ENCODE measurements at regions not wholly inside any gene's neighbourhood (a gene's known extent, or its start where the extent isn't known, plus 50 kb on each side); places are given as distances from the start of the nearest gene placed in this dataset.

GRCh38 chr18:71352618-71353017 is 1063.8 kb downstream of the SOCS6 start:
- no peak for DNase-seq

GRCh38 chr18:71336576-71337210 is 1047.8 kb downstream of the SOCS6 start:
- Histone ChIP-seq H3K27me3 (ENCODE audit: insufficient read depth, low read length, poor library complexity) (peaks cover 1% of the 10 kb centered on the region), H2AK5ac (ENCODE audit: low read length) (no peak overlapping the region), H4K8ac (ENCODE audit: low read depth, low read length) (no peak overlapping the region), H3K4me1 (ENCODE audit: control insufficient read depth, low read depth, low read length) (no peaks in the 10 kb centered on the region), H3K4ac (ENCODE audit: low read depth, low read length) (no peak overlapping the region), H3K4me3 (ENCODE audit: low read length) (no peak overlapping the region), H3K18ac (ENCODE audit: low read length) (no peak overlapping the region), H3K9ac (ENCODE audit: low read length) (no peak overlapping the region), H3K27ac (ENCODE audit: low read depth, low read length) (no peak overlapping the region), H3K56ac (ENCODE audit: low read length) (no peak overlapping the region), H4K5ac (ENCODE audit: low read length) (no peak overlapping the region), H2BK120ac (ENCODE audit: low read depth, low read length) (no peak overlapping the region), H3K23ac (ENCODE audit: low read length) (no peak overlapping the region), H3K4me2 (ENCODE audit: low read length) (no peak overlapping the region), H2BK5ac (ENCODE audit: low read length) (no peak overlapping the region), H3K79me2 (ENCODE audit: control insufficient read depth, insufficient read depth, low read length) (no peaks in the 10 kb centered on the region), H3K79me1 (ENCODE audit: low read length) (no peaks in the 10 kb centered on the region), H2BK15ac (replicated peaks; ENCODE audit: low read depth) (no peak overlapping the region), H3K36me3 (ENCODE audit: control insufficient read depth, insufficient read depth, low read length) (no peaks in the 10 kb centered on the region)
- DNase-seq, result no peak
- WGBS (ENCODE audit: extremely low coverage, insufficient coverage, low lambda C conversion rate), result no CpG with 5 or more reads among the region's 6 CpGs

More at GRCh38 chr18:71352618-71353017, 1063.8 kb downstream of the SOCS6 start:
- H3K18ac ChIP-seq (ENCODE audit: low read length), result no peak overlapping the region
- no peak overlapping the region for H2BK120ac ChIP-seq (ENCODE audit: low read depth, low read length)
- no peak overlapping the region for H2BK15ac ChIP-seq (replicated peaks; ENCODE audit: low read depth)
- no peak overlapping the region for H3K27ac ChIP-seq (ENCODE audit: low read depth, low read length)
- no peak overlapping the region for H3K9ac ChIP-seq (ENCODE audit: low read length)
- no peak overlapping the region for H4K5ac ChIP-seq (ENCODE audit: low read length)
- no peak overlapping the region for H2AK5ac ChIP-seq (ENCODE audit: low read length)
- no peaks in the 10 kb centered on the region for H3K27me3 ChIP-seq (ENCODE audit: insufficient read depth, low read length, poor library complexity)
- no peak overlapping the region for H3K4ac ChIP-seq (ENCODE audit: low read depth, low read length)
- H3K79me1 ChIP-seq (ENCODE audit: low read length), result no peaks in the 10 kb centered on the region
- H3K4me3 ChIP-seq (ENCODE audit: low read length), result no peak overlapping the region
- no peak overlapping the region for H3K4me2 ChIP-seq (ENCODE audit: low read length)
- no peaks in the 10 kb centered on the region for H3K79me2 ChIP-seq (ENCODE audit: control insufficient read depth, insufficient read depth, low read length)
- H3K4me1 ChIP-seq (ENCODE audit: control insufficient read depth, low read depth, low read length), result no peaks in the 10 kb centered on the region
- no peaks in the 10 kb centered on the region for H3K36me3 ChIP-seq (ENCODE audit: control insufficient read depth, insufficient read depth, low read length)
- no peak overlapping the region for H2BK5ac ChIP-seq (ENCODE audit: low read length)
- no peak overlapping the region for H3K23ac ChIP-seq (ENCODE audit: low read length)
- no CpG with 5 or more reads among the region's 1 CpG for WGBS (ENCODE audit: extremely low coverage, insufficient coverage, low lambda C conversion rate)
- no peak overlapping the region for H3K56ac ChIP-seq (ENCODE audit: low read length)
- H4K8ac ChIP-seq (ENCODE audit: low read depth, low read length), result no peak overlapping the region

- Histone ChIP-seq H3K9ac (ENCODE audit: low read length) (no peak overlapping the region), H2BK15ac (replicated peaks; ENCODE audit: low read depth) (no peak overlapping the region), H2BK5ac (ENCODE audit: low read length) (no peak overlapping the region), H3K4me1 (ENCODE audit: control insufficient read depth, low read depth, low read length) (no peaks in the 10 kb centered on the region), H3K4me2 (ENCODE audit: low read length) (no peak overlapping the region), H3K79me2 (ENCODE audit: control insufficient read depth, insufficient read depth, low read length) (no peaks in the 10 kb centered on the region), H2AK5ac (ENCODE audit: low read length) (no peak overlapping the region), H3K23ac (ENCODE audit: low read length) (no peak overlapping the region), H4K5ac (ENCODE audit: low read length) (no peak overlapping the region), H3K56ac (ENCODE audit: low read length) (no peak overlapping the region), H3K27ac (ENCODE audit: low read depth, low read length) (no peak overlapping the region), H4K8ac (ENCODE audit: low read depth, low read length) (no peak overlapping the region), H2BK120ac (ENCODE audit: low read depth, low read length) (no peak overlapping the region), H3K18ac (ENCODE audit: low read length) (no peak overlapping the region), H3K4ac (ENCODE audit: low read depth, low read length) (no peak overlapping the region), H3K36me3 (ENCODE audit: control insufficient read depth, insufficient read depth, low read length) (no peaks in the 10 kb centered on the region), H3K27me3 (ENCODE audit: insufficient read depth, low read length, poor library complexity) (no peaks in the 10 kb centered on the region), H3K4me3 (ENCODE audit: low read length) (no peak overlapping the region), H3K79me1 (ENCODE audit: low read length) (no peaks in the 10 kb centered on the region)
- DNase-seq, result no peak
- WGBS (ENCODE audit: extremely low coverage, insufficient coverage, low lambda C conversion rate), result no CpG with 5 or more reads among the region's 2 CpGs
These were observed 1040.7 kb downstream of the SOCS6 start for GRCh38 chr18:71329563-71329962.

- Histone ChIP-seq H3K27ac (ENCODE audit: low read depth, low read length) (no peak overlapping the region), H2BK15ac (replicated peaks; ENCODE audit: low read depth) (no peak overlapping the region), H3K18ac (ENCODE audit: low read length) (no peak overlapping the region), H2BK120ac (ENCODE audit: low read depth, low read length) (no peak overlapping the region), H3K36me3 (ENCODE audit: control insufficient read depth, insufficient read depth, low read length) (no peaks in the 10 kb centered on the region), H3K23ac (ENCODE audit: low read length) (no peak overlapping the region), H3K56ac (ENCODE audit: low read length) (no peak overlapping the region), H3K9ac (ENCODE audit: low read length) (no peak overlapping the region), H3K4me1 (ENCODE audit: control insufficient read depth, low read depth, low read length) (no peaks in the 10 kb centered on the region), H3K4me2 (ENCODE audit: low read length) (no peak overlapping the region), H3K79me1 (ENCODE audit: low read length) (no peaks in the 10 kb centered on the region), H2AK5ac (ENCODE audit: low read length) (no peak overlapping the region), H3K79me2 (ENCODE audit: control insufficient read depth, insufficient read depth, low read length) (no peaks in the 10 kb centered on the region), H3K4ac (ENCODE audit: low read depth, low read length) (no peak overlapping the region), H3K27me3 (ENCODE audit: insufficient read depth, low read length, poor library complexity) (no peaks in the 10 kb centered on the region), H4K8ac (ENCODE audit: low read depth, low read length) (no peak overlapping the region), H3K4me3 (ENCODE audit: low read length) (no peak overlapping the region), H2BK5ac (ENCODE audit: low read length) (no peak overlapping the region), H4K5ac (ENCODE audit: low read length) (no peak overlapping the region)
- no peak for DNase-seq
- WGBS (ENCODE audit: extremely low coverage, insufficient coverage, low lambda C conversion rate), result no CpG with 5 or more reads among the region's 3 CpGs
These were observed 1040.3 kb downstream of the SOCS6 start for GRCh38 chr18:71329114-71329513.

- no peak overlapping the region for H3K4me2 ChIP-seq (ENCODE audit: low read length)
- H3K4me1 ChIP-seq (ENCODE audit: control insufficient read depth, low read depth, low read length), result no peaks in the 10 kb centered on the region
- H3K56ac ChIP-seq (ENCODE audit: low read length), result no peak overlapping the region
- no peak for DNase-seq
- H2AK5ac ChIP-seq (ENCODE audit: low read length), result no peak overlapping the region
- H3K79me2 ChIP-seq (ENCODE audit: control insufficient read depth, insufficient read depth, low read length), result no peaks in the 10 kb centered on the region
- no peaks in the 10 kb centered on the region for H3K36me3 ChIP-seq (ENCODE audit: control insufficient read depth, insufficient read depth, low read length)
- no peak overlapping the region for H4K8ac ChIP-seq (ENCODE audit: low read depth, low read length)
- no peak overlapping the region for H3K23ac ChIP-seq (ENCODE audit: low read length)
- no peaks in the 10 kb centered on the region for H3K27me3 ChIP-seq (ENCODE audit: insufficient read depth, low read length, poor library complexity)
- no peak overlapping the region for H3K4ac ChIP-seq (ENCODE audit: low read depth, low read length)
- no peaks in the 10 kb centered on the region for H3K79me1 ChIP-seq (ENCODE audit: low read length)
- H2BK5ac ChIP-seq (ENCODE audit: low read length), result no peak overlapping the region
- no peak overlapping the region for H3K27ac ChIP-seq (ENCODE audit: low read depth, low read length)
- H3K18ac ChIP-seq (ENCODE audit: low read length), result no peak overlapping the region
- H3K4me3 ChIP-seq (ENCODE audit: low read length), result no peak overlapping the region
- no CpG with 5 or more reads among the region's 1 CpG for WGBS (ENCODE audit: extremely low coverage, insufficient coverage, low lambda C conversion rate)
- H3K9ac ChIP-seq (ENCODE audit: low read length), result no peak overlapping the region
- no peak overlapping the region for H4K5ac ChIP-seq (ENCODE audit: low read length)
- no peak overlapping the region for H2BK120ac ChIP-seq (ENCODE audit: low read depth, low read length)
- no peak overlapping the region for H2BK15ac ChIP-seq (replicated peaks; ENCODE audit: low read depth)
These were observed 1039.0 kb downstream of the SOCS6 start for GRCh38 chr18:71327850-71328249.

GRCh38 chr18:71327441-71327840 is 1038.6 kb downstream of the SOCS6 start:
- H3K27me3 ChIP-seq (ENCODE audit: insufficient read depth, low read length, poor library complexity), result no peaks in the 10 kb centered on the region
- H3K4ac ChIP-seq (ENCODE audit: low read depth, low read length), result no peak overlapping the region
- WGBS (ENCODE audit: extremely low coverage, insufficient coverage, low lambda C conversion rate), result no CpG with 5 or more reads among the region's 5 CpGs
- H3K23ac ChIP-seq (ENCODE audit: low read length), result no peak overlapping the region
- no peak overlapping the region for H3K4me2 ChIP-seq (ENCODE audit: low read length)
- H3K4me1 ChIP-seq (ENCODE audit: control insufficient read depth, low read depth, low read length), result no peaks in the 10 kb centered on the region
- no peaks in the 10 kb centered on the region for H3K36me3 ChIP-seq (ENCODE audit: control insufficient read depth, insufficient read depth, low read length)
- no peak overlapping the region for H3K56ac ChIP-seq (ENCODE audit: low read length)
- H2AK5ac ChIP-seq (ENCODE audit: low read length), result no peak overlapping the region
- no peak for DNase-seq
- no peak overlapping the region for H2BK15ac ChIP-seq (replicated peaks; ENCODE audit: low read depth)
- H2BK5ac ChIP-seq (ENCODE audit: low read length), result no peak overlapping the region
- no peak overlapping the region for H3K18ac ChIP-seq (ENCODE audit: low read length)
- H4K8ac ChIP-seq (ENCODE audit: low read depth, low read length), result no peak overlapping the region
- no peaks in the 10 kb centered on the region for H3K79me2 ChIP-seq (ENCODE audit: control insufficient read depth, insufficient read depth, low read length)
- no peak overlapping the region for H2BK120ac ChIP-seq (ENCODE audit: low read depth, low read length)
- no peak overlapping the region for H3K4me3 ChIP-seq (ENCODE audit: low read length)
- no peaks in the 10 kb centered on the region for H3K79me1 ChIP-seq (ENCODE audit: low read length)
- no peak overlapping the region for H3K9ac ChIP-seq (ENCODE audit: low read length)
- H4K5ac ChIP-seq (ENCODE audit: low read length), result no peak overlapping the region
- no peak overlapping the region for H3K27ac ChIP-seq (ENCODE audit: low read depth, low read length)
